SH-SY5Y (cell line): ENCODE measurements at regions not wholly inside any gene's neighbourhood (a gene's known extent, or its start where the extent isn't known, plus 50 kb on each side); places are given as distances from the start of the nearest gene placed in this dataset.

Experiments used
- GATA2 ChIP-seq: IDR thresholded peaks from 2 replicates; pipeline ENCODE4 v1.6.1; 2011; ENCODE audit warnings: mild to moderate bottlenecking, low read depth, low read length
- GATA3 ChIP-seq: IDR thresholded peaks from 2 replicates; pipeline ENCODE4 v1.6.1; 2011; ENCODE audit warnings: low read depth, mild to moderate bottlenecking, low read length, moderate library complexity

DNA sequence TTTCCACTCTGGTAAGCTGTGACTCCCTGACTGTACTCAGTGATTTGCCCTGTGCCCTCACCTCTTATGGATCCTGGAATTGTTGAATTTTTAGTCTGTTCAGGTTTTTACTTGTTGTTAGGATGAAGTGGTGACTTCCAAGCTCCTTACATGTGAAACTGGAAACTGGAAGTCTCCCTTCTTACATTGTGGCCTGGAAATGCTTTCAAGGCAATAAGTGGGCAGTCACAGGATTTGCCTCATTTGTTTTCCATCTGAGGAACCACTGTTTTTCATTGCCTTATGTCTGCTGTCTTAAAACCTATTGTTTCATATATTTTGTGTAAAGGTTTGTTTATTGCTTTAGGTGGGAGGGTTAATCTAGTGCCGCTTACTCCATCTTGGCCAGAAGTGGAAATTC, 155.8 kb downstream of the CYB561 start:
- no peak for TF ChIP-seq GATA3
- TF ChIP-seq GATA2: no peak
